ENCODE measurements at regions not wholly inside any gene's neighbourhood (a gene's known extent, or its start where the extent isn't known, plus 50 kb on each side); places are given as distances from the start of the nearest gene placed in this dataset.
"Not testable (repeated sequence)": the region's sequence is repeated elsewhere in the genome, so short reads cannot be mapped to it uniquely, and the experiment has no call there.

- Mint-ChIP-seq H3K4me3 (ENCODE audit: unreplicated experiment) (no peak overlapping the region), H3K27me3 (ENCODE audit: insufficient read depth, unreplicated experiment) (no peaks in the 10 kb centered on the region), H3K27ac (ENCODE audit: low read depth, unreplicated experiment) (no peak overlapping the region), H3K4me1 (ENCODE audit: insufficient read depth, unreplicated experiment) (no peaks in the 10 kb centered on the region), H3K9me3 (ENCODE audit: unreplicated experiment) (no peaks in the 10 kb centered on the region), H3K36me3 (ENCODE audit: insufficient read depth, unreplicated experiment) (no peaks in the 10 kb centered on the region)
- no peak for DNase-seq (ENCODE audit: unreplicated experiment)
- ChIA-PET CTCF (interaction anchor here (0.7 to 1.2 kb wide), 2 partner anchors 68 to 402 kb away, joined by 3 read pairs; no protein-coding TSS in a partner anchor), POLR2A (no interaction called here)
- intact Hi-C loops (cut with micrococcal nuclease), result no loop called here
- TF ChIP-seq CTCF (IDR thresholded peaks at IDR 0.05; ENCODE audit: unreplicated experiment), result no peak
- BruUV-seq (replicated peaks), result no TSS peak
These were observed 184.9 kb upstream of the DTNA start for GRCh38 chr18:34525244-34525643.

GRCh38 chr18:34528177-34528576 lies 181.9 kb upstream of the DTNA start:
- Mint-ChIP-seq H3K36me3 (ENCODE audit: insufficient read depth, unreplicated experiment) (no peaks in the 10 kb centered on the region), H3K4me3 (ENCODE audit: unreplicated experiment) (no peak overlapping the region), H3K27me3 (ENCODE audit: insufficient read depth, unreplicated experiment) (no peaks in the 10 kb centered on the region), H3K4me1 (ENCODE audit: insufficient read depth, unreplicated experiment) (no peaks in the 10 kb centered on the region), H3K27ac (ENCODE audit: low read depth, unreplicated experiment) (no peak overlapping the region), H3K9me3 (ENCODE audit: unreplicated experiment) (no peaks in the 10 kb centered on the region)
- no peak for DNase-seq (ENCODE audit: unreplicated experiment)
- POLR2A ChIA-PET, result no interaction called here
- intact Hi-C loops (cut with micrococcal nuclease), result no loop called here
- TF ChIP-seq CTCF (IDR thresholded peaks at IDR 0.05; ENCODE audit: unreplicated experiment), result no peak
- no TSS peak for BruUV-seq (replicated peaks)
- CTCF ChIA-PET, result interaction anchor here (0.9 kb wide), 1 partner anchor 205 kb away, joined by 3 read pairs; no protein-coding TSS in a partner anchor

- Mint-ChIP-seq H3K4me1 (ENCODE audit: insufficient read depth, unreplicated experiment) (no peaks in the 10 kb centered on the region), H3K4me3 (ENCODE audit: unreplicated experiment) (no peak overlapping the region), H3K9me3 (ENCODE audit: unreplicated experiment) (no peaks in the 10 kb centered on the region), H3K27me3 (ENCODE audit: insufficient read depth, unreplicated experiment) (no peaks in the 10 kb centered on the region), H3K27ac (ENCODE audit: low read depth, unreplicated experiment) (no peak overlapping the region), H3K36me3 (ENCODE audit: insufficient read depth, unreplicated experiment) (no peaks in the 10 kb centered on the region)
- ChIA-PET POLR2A (no interaction called here), CTCF (interaction anchor here (0.6 kb wide), 2 partner anchors 191 to 407 kb away, joined by 3 to 4 read pairs; no protein-coding TSS in a partner anchor)
- TF ChIP-seq CTCF (IDR thresholded peaks at IDR 0.05; ENCODE audit: unreplicated experiment), result no peak
- DNase-seq (ENCODE audit: unreplicated experiment), result no peak
- no TSS peak for BruUV-seq (replicated peaks)
- intact Hi-C loops (cut with micrococcal nuclease), result no loop called here
These were observed 180.5 kb upstream of the DTNA start for GRCh38 chr18:34529358-34530335.

- no peak for DNase-seq (ENCODE audit: unreplicated experiment)
- POLR2A ChIA-PET, result no interaction called here
- no peak overlapping the region for H3K4me3 Mint-ChIP-seq (ENCODE audit: unreplicated experiment)
These were observed 179.0 kb upstream of the DTNA start for GRCh38 chr18:34531110-34531509.

GRCh38 chr18:34534642-34535041 lies 175.5 kb upstream of the DTNA start:
- H3K27ac Mint-ChIP-seq (ENCODE audit: low read depth, unreplicated experiment); H3K36me3 Mint-ChIP-seq (ENCODE audit: insufficient read depth, unreplicated experiment); DNase-seq (ENCODE audit: unreplicated experiment); H3K4me1 Mint-ChIP-seq (ENCODE audit: insufficient read depth, unreplicated experiment); H3K27me3 Mint-ChIP-seq (ENCODE audit: insufficient read depth, unreplicated experiment); H3K4me3 Mint-ChIP-seq (ENCODE audit: unreplicated experiment); POLR2A ChIA-PET; BruUV-seq (replicated peaks); H3K9me3 Mint-ChIP-seq (ENCODE audit: unreplicated experiment); intact Hi-C loops (cut with micrococcal nuclease): not testable (repeated sequence)
- CTCF ChIA-PET, result interaction anchor here (0.6 kb wide), 1 partner anchor 409 kb away, joined by 3 read pairs; no protein-coding TSS in a partner anchor

More at GRCh38 chr18:34531110-34531509, 179.0 kb upstream of the DTNA start:
- CTCF ChIA-PET, result interaction anchor here (0.8 kb wide), 1 partner anchor 14 kb away, joined by 3 read pairs; no protein-coding TSS in a partner anchor
- no peak overlapping the region for H3K27ac Mint-ChIP-seq (ENCODE audit: low read depth, unreplicated experiment)
- no peaks in the 10 kb centered on the region for H3K36me3 Mint-ChIP-seq (ENCODE audit: insufficient read depth, unreplicated experiment)
- no peaks in the 10 kb centered on the region for H3K27me3 Mint-ChIP-seq (ENCODE audit: insufficient read depth, unreplicated experiment)
- BruUV-seq (replicated peaks), result no TSS peak
- no peaks in the 10 kb centered on the region for H3K9me3 Mint-ChIP-seq (ENCODE audit: unreplicated experiment)
- no peaks in the 10 kb centered on the region for H3K4me1 Mint-ChIP-seq (ENCODE audit: insufficient read depth, unreplicated experiment)
- intact Hi-C loops (cut with micrococcal nuclease), result no loop called here
- no peak for TF ChIP-seq CTCF (IDR thresholded peaks at IDR 0.05; ENCODE audit: unreplicated experiment)
